H1 (cell line): ENCODE measurements at regions not wholly inside any gene's neighbourhood (a gene's known extent, or its start where the extent isn't known, plus 50 kb on each side); places are given as distances from the start of the nearest gene placed in this dataset.
A peak's percentile ranks its signal among the peaks of the same experiment; 100 is the strongest.

Source experiments
- CTCF ChIA-PET: fragments of 300-600 bp; sonication (Branson Sonifier 250); formaldehyde crosslinking; loops from one replicate; lab custom pipeline; 2021; ENCODE audit not compliant: partially characterized antibody; lab: Charles Lee
- POLR2A ChIA-PET: fragments of 300-600 bp; sonication (Branson Sonifier 250); formaldehyde crosslinking; loops from one replicate; lab custom pipeline; 2021; ENCODE audit warnings: inconsistent platforms; ENCODE audit not compliant: partially characterized antibody; lab: Charles Lee
- DNase-seq, 2 experiments: peaks; one replicate each; pipeline versions ENCODE4 v3.0.0 to v3.0.0-alpha.2; 2010 to 2022; ENCODE audit warnings: low spot score in 2 of 2, low read depth in 1 of 2, mixed read lengths in 1 of 2
- FAIRE-seq: peaks from 2 replicates; lab custom pipeline; 2011; peaks lifted over from hg19 to GRCh38; lab: Jason Lieb, UNC
- H2AFZ ChIP-seq: 2 replicates; pipeline ENCODE4 v1.8.1; 2012; ENCODE audit warnings: low read length, inconsistent platforms
- H2AK5ac ChIP-seq: 2 replicates; pipeline ENCODE4 v1.6.1; 2013; ENCODE audit warnings: low read depth, low read length
- H2BK120ac ChIP-seq: replicated peaks from 2 replicates; pipeline ENCODE3; 2013; ENCODE audit warnings: low read depth, low read length, inconsistent platforms
- H2BK12ac ChIP-seq: 2 replicates; pipeline ENCODE4 v1.6.1; 2013; ENCODE audit warnings: low read depth, low read length
- H2BK15ac ChIP-seq: 2 replicates; pipeline ENCODE4 v1.6.1; 2013; ENCODE audit warnings: low read length
- H2BK20ac ChIP-seq: 2 replicates; pipeline ENCODE4 v1.6.1; 2013; ENCODE audit warnings: low read length
- H2BK5ac ChIP-seq: 2 replicates; pipeline ENCODE4 v1.6.1; 2013; ENCODE audit warnings: low read depth, low read length
- H3K14ac ChIP-seq: 2 replicates; pipeline ENCODE4 v1.6.1; 2013; ENCODE audit warnings: inconsistent platforms; ENCODE audit not compliant: insufficient read length
- H3K18ac ChIP-seq: 2 replicates; pipeline ENCODE4 v1.6.1; 2013; ENCODE audit warnings: low read length; ENCODE audit errors: extremely low read depth
- H3K23ac ChIP-seq: 2 replicates; pipeline ENCODE4 v1.6.1; 2013; ENCODE audit warnings: inconsistent platforms; ENCODE audit not compliant: insufficient read length
- H3K23me2 ChIP-seq: 2 replicates; pipeline ENCODE4 v1.6.1; 2013; ENCODE audit warnings: low read depth, low read length
- H3K27ac ChIP-seq: 2 replicates; pipeline ENCODE4 v1.6.1; 2011; ENCODE audit warnings: low read depth, low read length, inconsistent platforms
- H3K27me3 ChIP-seq, 4 experiments: replicated peaks in 1 of 4; 1 replicate in 1 of 4; 2 replicates in 3 of 4; pipeline versions ENCODE4 v1.6.1 to v1.8.1; 2011 to 2013; ENCODE audit warnings: low read length in 3 of 4, mild to moderate bottlenecking in 3 of 4, inconsistent platforms in 2 of 4, mixed read lengths in 2 of 4, moderate library complexity in 1 of 4; ENCODE audit not compliant: control insufficient read depth in 3 of 4, insufficient read depth in 3 of 4; ENCODE audit errors: extremely low read depth in 1 of 4
- H3K36me3 ChIP-seq, 4 experiments: 2 replicates each; pipeline versions ENCODE4 v1.6.1 to v1.8.1; 2011 to 2013; ENCODE audit warnings: mild to moderate bottlenecking in 4 of 4, low read length in 3 of 4, moderate library complexity in 2 of 4, control low read depth in 1 of 4, inconsistent platforms in 1 of 4; ENCODE audit not compliant: insufficient read depth in 4 of 4, control insufficient read depth in 2 of 4
- H3K4ac ChIP-seq: replicated peaks from 2 replicates; pipeline ENCODE3; 2013; ENCODE audit warnings: low read length, low read depth, mixed read lengths, inconsistent platforms; ENCODE audit not compliant: insufficient read length
- H3K4me1 ChIP-seq, 4 experiments: replicated peaks in 1 of 4; 1 replicate in 1 of 4; 2 replicates in 3 of 4; pipeline versions ENCODE4 v1.6.1 to v1.8.1; 2011 to 2013; ENCODE audit warnings: low read length in 3 of 4, inconsistent platforms in 2 of 4, mixed read lengths in 1 of 4; ENCODE audit not compliant: insufficient read depth in 4 of 4, control insufficient read depth in 3 of 4
- H3K4me2 ChIP-seq, 2 experiments: 2 replicates each; pipeline versions ENCODE4 v1.6.1 to v1.8.1; 2011 to 2013; ENCODE audit warnings: low read depth in 2 of 2, low read length in 2 of 2, control low read depth in 1 of 2, inconsistent platforms in 1 of 2, mild to moderate bottlenecking in 1 of 2; ENCODE audit not compliant: insufficient read depth in 1 of 2
- H3K4me3 ChIP-seq, 4 experiments: fragments of 200-600, 300-600 bp in 1 of 4; sonication (generic), shearing (Covaris generic), sonication (Bioruptor Twin) in 1 of 4; 2 replicates each; pipeline versions ENCODE4 v1.5.1 to v1.8.1; 2011 to 2016; ENCODE audit warnings: low read length in 4 of 4, low read depth in 3 of 4, control low read depth in 2 of 4, inconsistent platforms in 2 of 4, mild to moderate bottlenecking in 2 of 4, mixed read lengths in 1 of 4, moderate library complexity in 1 of 4; ENCODE audit not compliant: insufficient read depth in 2 of 4; ENCODE audit errors: extremely low read depth in 1 of 4
- H3K56ac ChIP-seq: replicated peaks from 2 replicates; pipeline ENCODE3; 2013; ENCODE audit warnings: low read depth, mild to moderate bottlenecking, mixed read lengths, low read length, inconsistent platforms; ENCODE audit not compliant: insufficient read length
- H3K79me1 ChIP-seq: 2 replicates; pipeline ENCODE4 v1.6.1; 2013; ENCODE audit warnings: low read depth, low read length, control low read depth
- H3K79me2 ChIP-seq, 2 experiments: 2 replicates each; pipeline versions ENCODE4 v1.6.1 to v1.8.1; 2012 to 2013; ENCODE audit warnings: low read length in 2 of 2, mild to moderate bottlenecking in 2 of 2, inconsistent platforms in 1 of 2; ENCODE audit not compliant: insufficient read depth in 2 of 2, control insufficient read depth in 1 of 2
- H3K9ac ChIP-seq, 4 experiments: replicated peaks in 1 of 4; 1 replicate in 1 of 4; 2 replicates in 3 of 4; pipeline versions ENCODE4 v1.6.1 to v1.8.1; 2011 to 2013; ENCODE audit warnings: low read depth in 3 of 4, low read length in 3 of 4, control low read depth in 2 of 4, mild to moderate bottlenecking in 2 of 4, moderate library complexity in 2 of 4, inconsistent platforms in 1 of 4; ENCODE audit errors: extremely low read depth in 1 of 4
- H3K9me3 ChIP-seq, 2 experiments: 2 replicates each; pipeline versions ENCODE4 v1.6.1 to v1.8.1; 2012 to 2013; ENCODE audit warnings: mild to moderate bottlenecking in 2 of 2, moderate library complexity in 2 of 2, control low read depth in 1 of 2, inconsistent platforms in 1 of 2, low read depth in 1 of 2, low read length in 1 of 2, mixed read lengths in 1 of 2; ENCODE audit not compliant: insufficient read depth in 2 of 2
- H4K20me1 ChIP-seq, 2 experiments: replicated peaks in 1 of 2; 2 replicates each; pipeline versions ENCODE3 to v1.8.1; 2011 to 2013; ENCODE audit warnings: inconsistent platforms in 2 of 2, low read length in 2 of 2, mild to moderate bottlenecking in 1 of 2; ENCODE audit not compliant: insufficient read depth in 2 of 2, control insufficient read depth in 1 of 2
- H4K5ac ChIP-seq: 2 replicates; pipeline ENCODE4 v1.6.1; 2013; ENCODE audit warnings: low read length, low read depth, mixed read lengths, inconsistent platforms; ENCODE audit not compliant: insufficient read length
- H4K8ac ChIP-seq: 2 replicates; pipeline ENCODE4 v1.8.0; 2013; ENCODE audit warnings: mild to moderate bottlenecking, moderate library complexity, low read length, inconsistent platforms; ENCODE audit not compliant: insufficient read depth; ENCODE audit errors: extremely low read depth
- H4K91ac ChIP-seq: replicated peaks from 2 replicates; pipeline ENCODE3; 2013; ENCODE audit warnings: low read length, mixed read lengths, inconsistent platforms; ENCODE audit not compliant: insufficient read length
- ATF2 ChIP-seq: IDR thresholded peaks from 2 replicates; pipeline ENCODE4 v1.6.1; 2012; ENCODE audit warnings: low read length, inconsistent platforms
- CEBPB ChIP-seq: IDR thresholded peaks from 2 replicates; pipeline ENCODE4 v1.6.1; 2012; ENCODE audit warnings: low read depth, low read length
- GTF2F1 ChIP-seq: IDR thresholded peaks from 2 replicates; pipeline ENCODE4 v1.6.1; 2012; ENCODE audit warnings: low read depth, low read length, improper control_type of control experiment, borderline replicate concordance
- POLR2AphosphoS5 ChIP-seq: IDR thresholded peaks from 2 replicates; pipeline ENCODE4 v1.6.1; 2011; ENCODE audit warnings: low read depth, low read length
- SP2 ChIP-seq: IDR thresholded peaks from 2 replicates; pipeline ENCODE4 v1.6.1; 2012; ENCODE audit warnings: mild to moderate bottlenecking, low read length, inconsistent platforms
- TBP ChIP-seq: IDR thresholded peaks from 2 replicates; pipeline ENCODE4 v1.6.1; 2011; ENCODE audit warnings: low read depth, low read length, improper control_type of control experiment
- TCF12 ChIP-seq: IDR thresholded peaks from 2 replicates; pipeline ENCODE4 v1.6.1; 2011; ENCODE audit warnings: low read depth, mild to moderate bottlenecking, low read length
- YY1 ChIP-seq: IDR thresholded peaks from 2 replicates; pipeline ENCODE4 v1.6.1; 2011; ENCODE audit warnings: low read depth, mild to moderate bottlenecking, low read length
- WGBS, 2 experiments: shearing (Covaris generic) in 1 of 2; methylation state at CpG; one replicate each; pipeline versions ENCODE4 v1.1.6 to v1.1.7; 2013 to 2015; ENCODE audit warnings: low lambda C conversion rate in 2 of 2, mixed read lengths in 2 of 2, inconsistent platforms in 1 of 2, low coverage in 1 of 2, missing lambda C conversion rate in 1 of 2; ENCODE audit not compliant: insufficient replicate concordance in 2 of 2, insufficient coverage in 1 of 2, insufficient read length in 1 of 2; ENCODE audit errors: extremely low coverage in 1 of 2, missing lambda C conversion rate in 1 of 2; 5-methylcytosine and 5-hydroxymethylcytosine counted together

GRCh38 chr14:101230851-101231550, 327.5 kb upstream of the RTL1 start:
- no peak overlapping the region for H3K18ac ChIP-seq
- DNase-seq (no peak), FAIRE-seq (no peak)
- H3K4me1 ChIP-seq: peaks cover 0 to 6% (median 1%) of the 10 kb centered on the region in 4 experiments; a peak in 6 of 7 replicates
- H2BK20ac ChIP-seq: no peak overlapping the region
- H2BK15ac ChIP-seq: no peak overlapping the region
- no peak for TF ChIP-seq ATF2
- TF ChIP-seq YY1: no peak
- TF ChIP-seq GTF2F1: no peak
- TF ChIP-seq CEBPB: no peak
- TF ChIP-seq TCF12: no peak
- no peak for TF ChIP-seq SP2
- no peak for TF ChIP-seq TBP
- TF ChIP-seq POLR2AphosphoS5: no peak
- H3K79me1 ChIP-seq: no peaks in the 10 kb centered on the region
- peaks cover 0 to 3% of the 10 kb centered on the region in 2 experiments for H4K20me1 ChIP-seq
- no peaks in the 10 kb centered on the region for H3K79me2 ChIP-seq
- H3K23ac ChIP-seq: no peak overlapping the region
- no peak overlapping the region for H2BK120ac ChIP-seq
- no peak overlapping the region for H3K4ac ChIP-seq
- H3K36me3 ChIP-seq: no peaks in the 10 kb centered on the region
- WGBS, 2 experiments: 93% methylated on average over 5 of the region's 5 CpGs; no CpG with 5 or more reads in 1 of the 2 experiments
- H3K4me3 ChIP-seq: no peak overlapping the region
- H3K14ac ChIP-seq: no peak overlapping the region
- H2BK5ac ChIP-seq: no peak overlapping the region
- no peak overlapping the region for H2BK12ac ChIP-seq
- H3K9ac ChIP-seq: no peak overlapping the region
- H2AK5ac ChIP-seq: 0 out of 2 replicates have a peak overlapping the region, but pooled peaks have one; percentile 15
- H4K8ac ChIP-seq: no peak overlapping the region
- no peaks in the 10 kb centered on the region for H3K9me3 ChIP-seq
- H4K5ac ChIP-seq: no peak overlapping the region
- ChIA-PET POLR2A (no interaction called here), CTCF (interaction anchor here (0.7 to 1.4 kb wide), 3 partner anchors 156 to 328 kb away, joined by 3 read pairs; no protein-coding TSS in a partner anchor)
- H3K27me3 ChIP-seq: no peaks in the 10 kb centered on the region; a peak in 1 of 7 replicates
- H3K56ac ChIP-seq: no peak overlapping the region
- H4K91ac ChIP-seq: no peak overlapping the region
- no peak overlapping the region for H2AFZ ChIP-seq
- H3K23me2 ChIP-seq: no peaks in the 10 kb centered on the region
- no peak overlapping the region for H3K27ac ChIP-seq
- H3K4me2 ChIP-seq: no peak overlapping the region
